SK-N-SH treated with all-trans-retinoic acid at 6 μM for 48 hours (cell line): ENCODE measurements at regions not wholly inside any gene's neighbourhood (a gene's known extent, or its start where the extent isn't known, plus 50 kb on each side); places are given as distances from the start of the nearest gene placed in this dataset.
A peak's percentile ranks its signal among the peaks of the same experiment; 100 is the strongest.

ENCODE experiments used
- ATAC-seq: fragments of 200-7000 bp; cut with Tn5 transposase; 3 replicates; pipeline ENCODE4 v1.9.1; 2020; ENCODE audit warnings: mild to moderate bottlenecking, moderate library complexity
- BACH2 ChIP-seq: fragments of 250-450 bp; sonication (Bioruptor Pico); IDR thresholded peaks from 2 replicates; pipeline ENCODE4 v1.9.0; 2021; ENCODE audit warnings: mild to moderate bottlenecking, borderline replicate concordance
- CREB5 ChIP-seq: fragments of 250-450 bp; sonication (Bioruptor Pico); IDR thresholded peaks from 2 replicates; pipeline ENCODE4 v1.5.1; 2020; ENCODE audit warnings: low read depth, mild to moderate bottlenecking, moderate library complexity
- CSDC2 ChIP-seq: fragments of 250-450 bp; sonication (Bioruptor Pico); IDR thresholded peaks from 2 replicates; pipeline ENCODE4 v1.5.0; 2020; ENCODE audit warnings: mild to moderate bottlenecking, moderate library complexity
- CSRNP3 ChIP-seq: fragments of 250-450 bp; sonication (Bioruptor Pico); IDR thresholded peaks from 2 replicates; pipeline ENCODE4 v1.5.1; 2021; ENCODE audit warnings: mild to moderate bottlenecking, moderate library complexity
- ESRRG ChIP-seq: fragments of 250-450 bp; sonication (Bioruptor Pico); IDR thresholded peaks from 2 replicates; pipeline ENCODE4 v1.6.1; 2021; ENCODE audit warnings: mild to moderate bottlenecking
- GLIS3 ChIP-seq: fragments of 250-450 bp; sonication (Bioruptor Pico); IDR thresholded peaks from 2 replicates; pipeline ENCODE4 v1.5.0; 2020; ENCODE audit warnings: mild to moderate bottlenecking, moderate library complexity
- ISL1 ChIP-seq: fragments of 250-450 bp; sonication (Bioruptor Pico); IDR thresholded peaks from 2 replicates; pipeline ENCODE4 v2.1.2; 2022; ENCODE audit warnings: mild to moderate bottlenecking, moderate library complexity
- OSR1 ChIP-seq: fragments of 250-450 bp; sonication (Bioruptor Pico); IDR thresholded peaks from 2 replicates; pipeline ENCODE4 v1.8.0; 2022; ENCODE audit warnings: moderate library complexity, mild to moderate bottlenecking, inconsistent platforms
- PATZ1 ChIP-seq: fragments of 250-450 bp; sonication (Bioruptor Pico); IDR thresholded peaks from 2 replicates; pipeline ENCODE4 v1.8.0; 2020; ENCODE audit warnings: mild to moderate bottlenecking, moderate library complexity, borderline replicate concordance
- POU6F1 ChIP-seq: fragments of 250-450 bp; sonication (Bioruptor Pico); IDR thresholded peaks from 2 replicates; pipeline ENCODE4 v1.8.0; 2021; ENCODE audit warnings: low read depth, mild to moderate bottlenecking, moderate library complexity, borderline replicate concordance
- PPARA ChIP-seq: fragments of 250-450 bp; sonication (Bioruptor Pico); IDR thresholded peaks from 2 replicates; pipeline ENCODE4 v1.5.0; 2020; ENCODE audit warnings: mild to moderate bottlenecking, borderline replicate concordance
- RARB ChIP-seq: fragments of 250-450 bp; sonication (Bioruptor Pico); IDR thresholded peaks from 2 replicates; pipeline ENCODE4 v1.8.0; 2021; ENCODE audit warnings: mild to moderate bottlenecking, moderate library complexity
- SNAI2 ChIP-seq: fragments of 250-450 bp; sonication (Bioruptor Pico); IDR thresholded peaks from 2 replicates; pipeline ENCODE4 v1.5.0; 2020; ENCODE audit warnings: mild to moderate bottlenecking, moderate library complexity
- TCF4 ChIP-seq: fragments of 250-450 bp; sonication (Bioruptor Pico); IDR thresholded peaks from 2 replicates; pipeline ENCODE4 v1.8.0; 2021; ENCODE audit warnings: mild to moderate bottlenecking, moderate library complexity, borderline replicate concordance
- TOX ChIP-seq: fragments of 250-450 bp; sonication (Bioruptor Pico); IDR thresholded peaks from 2 replicates; pipeline ENCODE4 v1.8.0; 2021; ENCODE audit warnings: mild to moderate bottlenecking, moderate library complexity, borderline replicate concordance
- TSHZ2 ChIP-seq: fragments of 250-450 bp; sonication (Bioruptor Pico); IDR thresholded peaks from 2 replicates; pipeline ENCODE4 v1.5.0; 2020; ENCODE audit warnings: mild to moderate bottlenecking, moderate library complexity
- ZC3H10 ChIP-seq: fragments of 250-450 bp; sonication (Bioruptor Pico); IDR thresholded peaks from 2 replicates; pipeline ENCODE4 v1.5.1; 2021; ENCODE audit warnings: mild to moderate bottlenecking, moderate library complexity
- ZFP3 ChIP-seq: fragments of 250-450 bp; sonication (Bioruptor Pico); IDR thresholded peaks from 2 replicates; pipeline ENCODE4 v1.5.0; 2020; ENCODE audit warnings: mild to moderate bottlenecking, moderate library complexity
- ZFP30 ChIP-seq: fragments of 450-650 bp; formaldehyde crosslinking; IDR thresholded peaks from 2 replicates; pipeline ENCODE4 v1.5.0; 2022; ENCODE audit warnings: mild to moderate bottlenecking, moderate library complexity
- ZNF565 ChIP-seq: fragments of 450-650 bp; formaldehyde crosslinking; conservative IDR thresholded peaks from 2 replicates; pipeline ENCODE4 v1.5.0; 2020; ENCODE audit warnings: low read depth, mild to moderate bottlenecking, moderate library complexity
- ZNF70 ChIP-seq: fragments of 450-650 bp; formaldehyde crosslinking; IDR thresholded peaks from 2 replicates; pipeline ENCODE4 v1.5.0; 2020; ENCODE audit warnings: mild to moderate bottlenecking, moderate library complexity
- ZNF8 ChIP-seq: fragments of 450-650 bp; formaldehyde crosslinking; IDR thresholded peaks from 2 replicates; pipeline ENCODE4 v1.5.0; 2020; ENCODE audit warnings: mild to moderate bottlenecking, moderate library complexity

- TF ChIP-seq ZNF70 (CRISPR knock-in tag) (0 out of 2 replicates have a peak, but pooled peaks have one; percentile 16), CSRNP3 (no peak)
- ATAC-seq, result peak; percentile 98
Measured at GRCh38 chr5:108642170-108642906, 105.4 kb upstream of the FER start.

- no peak for TF ChIP-seq TOX
- no peak for TF ChIP-seq ZNF8
- no peak for TF ChIP-seq CSRNP3
- no peak for TF ChIP-seq GLIS3
- no peak for TF ChIP-seq RARB (CRISPR knock-in tag)
- no peak for TF ChIP-seq BACH2 (CRISPR knock-in tag)
- no peak for TF ChIP-seq PPARA (CRISPR knock-in tag)
- TF ChIP-seq SNAI2, result no peak
- no peak for TF ChIP-seq ZFP3
- TF ChIP-seq ZNF565 (CRISPR knock-in tag), result no peak
- TF ChIP-seq ISL1 (CRISPR knock-in tag), result no peak
- TF ChIP-seq OSR1 (CRISPR knock-in tag), result no peak
- no peak for TF ChIP-seq TSHZ2
- TF ChIP-seq ZC3H10 (CRISPR knock-in tag), result no peak
- no peak for TF ChIP-seq ESRRG
- no peak for TF ChIP-seq POU6F1 (CRISPR knock-in tag)
- TF ChIP-seq ZFP30 (CRISPR knock-in tag), result no peak
- no peak for TF ChIP-seq CREB5
- no peak for TF ChIP-seq CSDC2 (CRISPR knock-in tag)
- no peak for ATAC-seq
Measured at GRCh38 chr5:108641596-108641995, 106.1 kb upstream of the FER start.

GRCh38 chr5:108639366-108639765 lies 108.3 kb upstream of the FER start:
- no peak for TF ChIP-seq ESRRG
- no peak for TF ChIP-seq RARB (CRISPR knock-in tag)
- no peak for TF ChIP-seq ZNF565 (CRISPR knock-in tag)
- TF ChIP-seq BACH2 (CRISPR knock-in tag), result no peak
- no peak for TF ChIP-seq ZNF8
- TF ChIP-seq ISL1 (CRISPR knock-in tag), result no peak
- no peak for TF ChIP-seq OSR1 (CRISPR knock-in tag)
- TF ChIP-seq TOX, result no peak
- no peak for TF ChIP-seq TCF4 (CRISPR knock-in tag)
- TF ChIP-seq PATZ1 (CRISPR knock-in tag), result no peak
- TF ChIP-seq POU6F1 (CRISPR knock-in tag), result no peak
- no peak for TF ChIP-seq CSRNP3
- no peak for TF ChIP-seq SNAI2
- no peak for TF ChIP-seq PPARA (CRISPR knock-in tag)
- TF ChIP-seq CSDC2 (CRISPR knock-in tag), result no peak
- ATAC-seq, result no peak
